GM12878 (cell line): ENCODE measurements at regions not wholly inside any gene's neighbourhood (a gene's known extent, or its start where the extent isn't known, plus 50 kb on each side); places are given as distances from the start of the nearest gene placed in this dataset.

Experiments
- ATAC-seq: fragments of 200-7000 bp; cut with Tn5 transposase; 3 replicates; pipeline ENCODE4 v1.9.1; 2020; ENCODE audit warnings: mild to moderate bottlenecking, moderate library complexity
- BruUV-seq: library from RNA; stranded (reverse); fragments of 400-500 nt; replicated peaks from 2 replicates; lab custom pipeline; 2021; lab: Mats Ljungman, UMichigan
- CTCF ChIA-PET: fragments of 300-600 bp; sonication (Branson Sonifier 250); formaldehyde crosslinking; extraction: SDS; loops from one replicate; lab custom pipeline; 2021; ENCODE audit warnings: inconsistent platforms; lab: Yijun Ruan, JAX
- POLR2A ChIA-PET: fragments of 350-600 bp; formaldehyde crosslinking; extraction: SDS; loops from one replicate; lab custom pipeline; 2021; ENCODE audit warnings: inconsistent platforms; lab: Charles Lee
- RAD21 ChIA-PET: fragments of 300-600 bp; sonication (Branson Sonifier 250); formaldehyde crosslinking; loops from one replicate; lab custom pipeline; 2023; ENCODE audit warnings: antibody characterized with exemption; ENCODE audit not compliant: unreplicated experiment; lab: Charles Lee
- SMC1A ChIA-PET: fragments of 300-600 bp; sonication (Branson Sonifier 250); formaldehyde crosslinking; loops from one replicate; lab custom pipeline; 2023; ENCODE audit not compliant: unreplicated experiment, uncharacterized antibody; lab: Charles Lee
- DNase-seq: peaks from one replicate; pipeline ENCODE4 v3.0.0-alpha.2; 2011; ENCODE audit warnings: low read depth, low spot score
- FAIRE-seq: peaks from 3 replicates; lab custom pipeline; 2011; peaks lifted over from hg19 to GRCh38; lab: Jason Lieb, UNC
- H2AFZ ChIP-seq: 2 replicates; pipeline ENCODE4 v1.6.0; 2011; ENCODE audit warnings: low read depth, low read length, control low read depth; ENCODE audit not compliant: control insufficient read depth
- H3K27ac ChIP-seq: 2 replicates; pipeline ENCODE4 v1.5.1; 2011; ENCODE audit warnings: control low read depth; ENCODE audit not compliant: control insufficient read depth, insufficient read depth
- H3K27me3 ChIP-seq, 2 experiments: replicated peaks in 1 of 2; 2 replicates each; pipeline versions ENCODE4 v1.6.0 to v1.6.1; 2011; ENCODE audit warnings: low read length in 1 of 2; ENCODE audit not compliant: control insufficient read depth in 2 of 2, insufficient read depth in 2 of 2
- H3K36me3 ChIP-seq, 2 experiments: 2 replicates each; pipeline ENCODE4 v1.5.1; 2011; ENCODE audit warnings: low read length in 1 of 2; ENCODE audit not compliant: control insufficient read depth in 2 of 2, insufficient read depth in 2 of 2
- H3K4me1 ChIP-seq: 2 replicates; pipeline ENCODE4 v1.6.1; 2011; ENCODE audit warnings: mild to moderate bottlenecking, low read length, moderate library complexity, mixed read lengths; ENCODE audit not compliant: control insufficient read depth, insufficient read depth
- H3K4me2 ChIP-seq: 2 replicates; pipeline ENCODE4 v1.6.0; 2011; ENCODE audit warnings: control low read depth; ENCODE audit not compliant: control insufficient read depth, insufficient read depth
- H3K4me3 ChIP-seq: fragments of 200-600 bp; sonication (generic); 2 replicates; pipeline ENCODE4 v1.5.1; 2016
- H3K79me2 ChIP-seq: 2 replicates; pipeline ENCODE4 v1.6.0; 2011; ENCODE audit warnings: low read length; ENCODE audit not compliant: control insufficient read depth, insufficient read depth
- H3K9ac ChIP-seq: 2 replicates; pipeline ENCODE4 v1.8.0; 2011; ENCODE audit warnings: low read length, control low read depth, mixed read lengths; ENCODE audit not compliant: control insufficient read depth, insufficient read depth
- H3K9me3 ChIP-seq: replicated peaks from 3 replicates; pipeline ENCODE4 v1.5.1; 2011; ENCODE audit warnings: mild to moderate bottlenecking, low read length; ENCODE audit not compliant: control insufficient read depth, insufficient read depth
- H4K20me1 ChIP-seq: 2 replicates; pipeline ENCODE4 v1.6.0; 2011; ENCODE audit not compliant: control insufficient read depth, insufficient read depth
- EGR1 ChIP-seq, 2 experiments: IDR thresholded peaks; 1 replicate in 1 of 2; 2 replicates in 1 of 2; pipeline ENCODE4 v1.6.1; 2011 to 2012; ENCODE audit warnings: low read depth in 2 of 2, low read length in 2 of 2, borderline replicate concordance in 1 of 2, mild to moderate bottlenecking in 1 of 2, moderate library complexity in 1 of 2
- ELK1 ChIP-seq: IDR thresholded peaks from 2 replicates; pipeline ENCODE4 v1.6.1; 2012; ENCODE audit warnings: low read depth, low read length, improper control_type of control experiment
- ESRRA ChIP-seq: IDR thresholded peaks from 2 replicates; pipeline ENCODE4 v1.6.1; 2012; ENCODE audit warnings: mild to moderate bottlenecking, low read length, improper control_type of control experiment
- RCOR1 ChIP-seq: conservative IDR thresholded peaks from 2 replicates; pipeline ENCODE4 v1.6.1; 2012; ENCODE audit warnings: low read depth, low read length, improper control_type of control experiment
- RELA ChIP-seq: fragments of 450-650 bp; IDR thresholded peaks from 2 replicates; pipeline ENCODE4 v1.8.0; 2014; ENCODE audit warnings: borderline replicate concordance; ENCODE audit not compliant: partially characterized antibody
- ZBTB40 ChIP-seq: fragments of 450-650 bp; IDR thresholded peaks from 2 replicates; pipeline ENCODE4 v1.6.1; 2016; ENCODE audit warnings: mild to moderate bottlenecking, moderate library complexity, borderline replicate concordance
- WGBS: methylation state at CpG from one replicate; pipeline ENCODE4 v1.1.6; 2016; ENCODE audit warnings: low lambda C conversion rate; ENCODE audit not compliant: insufficient replicate concordance, insufficient coverage; ENCODE audit errors: missing lambda C conversion rate; 5-methylcytosine and 5-hydroxymethylcytosine counted together
- in situ Hi-C: fragments of 300-500 bp; cut with MboI; formaldehyde crosslinking; loops from 9 replicates; pipeline ENCODE4 v1.14.3; 2018; ENCODE audit warnings: mixed read lengths
- intact Hi-C: fragments of 100-400 bp; cut with micrococcal nuclease; formaldehyde crosslinking; loops from one replicate; pipeline ENCODE4 v1.14.2; 2022; ENCODE audit not compliant: unreplicated experiment

GRCh38 chr7:69090936-69091335, 507.3 kb upstream of the AUTS2 start:
- 23% methylated on average over 4 of the region's 4 CpGs for WGBS
- BruUV-seq, result no TSS peak
- intact Hi-C loops, result no loop called here

More at GRCh38 chr7:69090936-69091335, 507.3 kb upstream of the AUTS2 start:
- Histone ChIP-seq H3K4me2 (no peak overlapping the region), H3K79me2 (no peaks in the 10 kb centered on the region), H3K4me3 (no peak overlapping the region), H3K4me1 (no peaks in the 10 kb centered on the region), H3K36me3 (no peaks in the 10 kb centered on the region), H4K20me1 (no peaks in the 10 kb centered on the region), H3K9me3 (no peaks in the 10 kb centered on the region; the same call in 2 of the 3 replicates), H3K9ac (no peak overlapping the region), H2AFZ (no peak overlapping the region), H3K27ac (no peak overlapping the region), H3K27me3 (no peaks in the 10 kb centered on the region)
- DNase-seq (no peak), FAIRE-seq (no peak), ATAC-seq (no peak)
- CTCF ChIA-PET, result no interaction called here
- POLR2A ChIA-PET, result no interaction called here
- TF ChIP-seq ELK1, result no peak
- no peak for TF ChIP-seq RCOR1
- TF ChIP-seq ZBTB40, result no peak
- no peak for TF ChIP-seq ESRRA
- no peak for TF ChIP-seq RELA
- TF ChIP-seq EGR1 (IDR thresholded peaks at IDR 0.05; ENCODE audit: borderline replicate concordance in 1 of 2, low read depth in 2 of 2, low read length in 2 of 2), result no peak
- SMC1A ChIA-PET, result no interaction called here
- in situ Hi-C loops, result no loop called here
- RAD21 ChIA-PET, result no interaction called here
